ENCODE measurements at regions not wholly inside any gene's neighbourhood (a gene's known extent, or its start where the extent isn't known, plus 50 kb on each side); places are given as distances from the start of the nearest gene placed in this dataset.
"Not testable (repeated sequence)": the region's sequence is repeated elsewhere in the genome, so short reads cannot be mapped to it uniquely, and the experiment has no call there.

DNA sequence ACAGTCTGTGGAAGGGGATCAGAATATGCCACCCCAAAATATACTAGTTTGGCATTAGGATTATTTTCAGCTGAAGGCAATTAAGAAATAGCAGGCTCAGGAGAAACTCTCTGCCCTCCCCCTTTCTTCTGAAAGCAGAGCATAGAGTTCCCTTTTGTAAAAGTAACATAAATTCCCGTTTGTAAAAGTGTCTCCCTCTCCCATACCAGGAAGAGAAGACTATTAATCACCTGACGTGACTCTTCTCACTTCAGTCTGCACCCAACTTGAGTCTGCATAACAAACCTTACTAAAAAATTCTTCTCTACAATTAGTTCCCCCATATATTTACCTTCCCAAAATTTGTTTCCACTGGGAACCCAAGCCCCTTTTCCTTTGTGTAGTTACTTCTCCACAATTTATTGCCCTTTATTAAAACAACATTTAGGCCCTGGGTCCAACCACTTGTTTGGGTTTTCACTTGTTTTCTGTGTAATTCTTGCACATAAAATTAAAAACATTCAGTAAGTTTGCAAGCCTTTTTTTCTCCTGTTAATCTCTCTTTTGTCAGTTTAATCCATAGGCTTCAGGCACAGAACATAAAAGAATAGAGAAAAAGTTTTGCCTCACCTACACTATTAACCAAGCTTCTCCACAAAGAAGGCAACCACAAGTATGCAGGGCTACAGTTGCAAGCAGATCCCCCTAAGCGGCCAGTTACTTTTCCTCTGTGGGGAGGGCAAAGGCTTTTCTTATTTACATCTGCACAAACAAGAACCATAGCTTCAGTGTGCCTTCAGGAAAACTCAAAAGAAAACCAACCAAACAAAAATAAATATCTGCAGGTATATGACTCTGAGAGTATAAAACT lies 73.8 kb upstream of the EPCAM start:
- DNase-seq (ENCODE audit: low spot score) = no peak

DNA sequence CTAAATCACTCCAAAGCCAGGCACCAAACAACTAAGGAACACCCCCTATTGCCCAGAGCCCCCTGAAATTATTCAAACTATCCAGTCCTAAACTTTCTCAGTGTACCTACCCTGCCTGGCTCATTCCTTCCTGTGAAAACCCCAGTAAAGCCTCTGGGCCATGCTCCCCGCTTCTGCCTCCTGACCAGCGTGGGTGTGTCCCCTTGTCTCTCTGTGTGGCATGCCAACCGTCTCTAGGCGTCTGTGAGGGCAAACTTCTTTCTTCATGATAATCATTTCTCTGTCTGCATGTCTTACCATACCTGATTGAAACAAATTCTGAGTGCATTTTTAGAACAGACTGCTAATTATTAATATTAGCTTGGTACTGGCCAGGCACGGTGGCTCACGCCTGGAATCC lies 75.1 kb upstream of the EPCAM start:
- no peak for DNase-seq (ENCODE audit: low spot score)

DNA sequence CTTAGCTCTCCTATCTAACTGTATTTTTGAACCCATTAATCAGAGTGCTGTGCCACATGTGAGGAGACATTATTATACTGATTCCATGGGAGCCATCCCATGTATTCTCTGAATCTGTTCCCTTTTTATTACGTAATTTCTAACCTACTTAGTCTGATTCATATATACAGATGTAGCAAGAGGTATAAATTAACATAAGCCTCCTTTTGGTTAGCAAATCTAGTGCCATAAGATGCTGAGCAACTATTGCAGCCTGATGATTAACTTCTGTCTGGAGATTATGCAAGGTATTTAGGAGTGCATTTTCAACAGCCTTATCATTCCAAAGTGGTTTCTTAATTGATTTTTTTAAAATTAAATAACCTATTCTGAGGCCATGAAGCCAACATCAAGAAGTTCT lies 80.2 kb upstream of the EPCAM start:
- DNase-seq (ENCODE audit: low spot score) = no peak

DNA sequence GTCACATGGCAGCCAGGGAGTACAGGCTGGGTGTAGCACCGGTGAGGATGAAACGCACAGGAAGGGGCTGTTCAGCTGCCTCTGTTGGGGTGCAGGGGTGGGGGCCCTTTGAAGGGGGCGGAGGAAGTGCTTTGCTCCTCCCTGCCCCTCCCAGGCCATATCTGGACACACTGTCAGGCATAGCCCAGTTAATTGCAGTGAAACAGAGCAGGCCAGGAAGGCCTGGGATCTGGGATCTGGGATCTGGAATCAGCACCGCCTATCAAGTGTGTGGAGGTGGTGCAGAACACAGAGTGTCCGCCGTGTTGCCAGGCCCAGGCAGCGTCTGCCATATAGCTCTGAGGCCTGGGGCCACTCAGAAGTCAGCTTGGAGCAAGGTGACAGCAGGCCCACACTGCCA lies 85.5 kb upstream of the EPCAM start:
- no peak for DNase-seq (ENCODE audit: low spot score)

DNA sequence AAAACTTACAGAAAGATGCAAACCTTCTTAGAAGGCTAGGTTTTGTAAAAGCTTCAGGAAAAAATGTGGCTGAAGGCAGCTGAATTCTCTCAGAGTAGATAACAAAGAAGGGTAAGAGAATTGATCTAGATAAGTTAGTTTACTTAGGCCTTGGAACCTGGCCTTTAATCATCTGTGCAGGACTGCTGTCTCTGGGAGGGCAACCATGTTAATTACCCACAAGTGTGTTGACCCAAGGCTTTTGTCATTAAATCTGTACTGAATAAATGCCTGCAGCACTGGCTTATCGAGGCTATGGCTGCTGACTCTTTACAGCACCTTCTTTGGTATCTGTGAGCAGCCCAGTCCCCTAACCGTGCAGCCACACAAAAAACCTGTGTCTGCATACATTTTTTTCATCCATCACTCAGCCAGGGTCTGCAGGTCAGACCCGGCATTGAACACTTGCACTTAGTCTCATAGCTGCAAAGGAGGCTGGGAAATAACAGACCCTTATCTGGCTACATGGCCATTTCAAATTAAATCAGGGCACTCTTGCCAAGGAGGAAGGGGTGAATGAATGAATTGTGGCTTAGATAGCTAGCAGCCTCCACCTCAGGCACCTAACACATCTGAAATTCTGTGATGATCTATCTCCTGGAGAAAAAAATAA lies 86.4 kb upstream of the EPCAM start:
- DNase-seq (ENCODE audit: low spot score) = no peak

DNA sequence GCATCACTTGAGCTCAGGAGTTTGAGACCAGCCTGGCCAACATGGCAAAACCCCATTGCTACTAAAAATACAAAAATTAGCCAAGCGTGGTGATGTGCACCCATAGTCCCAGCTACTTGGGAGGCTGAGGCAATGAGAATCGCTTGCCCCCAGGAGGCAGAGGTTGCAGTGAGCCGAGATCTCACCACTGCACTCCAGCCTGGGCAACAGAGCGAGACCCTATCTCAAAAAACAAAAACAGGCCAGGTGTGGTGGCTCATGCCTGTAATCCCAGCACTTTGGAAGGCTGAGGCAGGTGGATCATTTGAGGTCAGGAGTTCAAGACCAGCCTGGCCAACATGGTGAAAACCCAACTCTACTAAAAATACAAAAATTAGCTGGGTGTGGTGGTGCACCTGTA lies 89.6 kb upstream of the EPCAM start:
- DNase-seq (ENCODE audit: low spot score) = not testable (repeated sequence)

DNA sequence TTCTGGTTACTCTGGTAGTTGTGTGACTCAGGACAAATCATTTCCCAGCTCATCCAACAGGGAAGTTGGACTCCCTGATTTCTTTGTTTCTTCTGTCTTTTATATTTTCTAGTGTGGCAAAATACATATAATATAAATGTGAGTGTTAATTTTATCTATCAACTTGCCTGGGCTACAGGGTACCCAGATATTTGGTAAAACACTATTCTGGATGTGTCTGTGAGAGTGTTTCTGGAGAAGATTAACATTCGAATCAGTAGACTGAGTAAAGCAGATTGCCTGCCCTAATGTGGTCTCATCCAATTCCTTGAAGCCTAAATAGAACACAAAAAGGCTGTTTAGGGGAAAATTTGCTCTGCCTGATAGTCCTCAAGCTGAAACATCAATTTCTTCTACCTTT lies 91.1 kb upstream of the EPCAM start:
- no peak for DNase-seq (ENCODE audit: low spot score)

DNA sequence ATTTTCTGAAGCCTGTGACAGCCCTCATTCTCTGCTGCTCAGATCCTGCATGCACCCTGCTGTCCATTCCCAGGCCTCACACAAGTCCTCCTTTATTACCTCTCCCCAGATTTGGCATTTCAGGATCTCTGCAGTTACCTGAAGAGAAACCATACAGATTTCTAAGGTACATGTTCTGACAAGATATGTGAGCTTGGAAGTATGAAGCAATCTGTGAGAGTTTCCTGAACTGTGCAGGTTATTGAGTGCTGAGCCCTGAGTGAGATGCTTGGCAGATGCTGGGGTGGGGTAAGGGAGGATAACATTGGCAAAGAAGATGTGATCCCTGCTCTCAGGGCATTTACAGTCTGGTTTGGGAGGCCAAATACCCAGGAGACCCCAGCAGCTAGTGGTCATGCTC lies 91.9 kb upstream of the EPCAM start:
- no peak for DNase-seq (ENCODE audit: low spot score)

DNA sequence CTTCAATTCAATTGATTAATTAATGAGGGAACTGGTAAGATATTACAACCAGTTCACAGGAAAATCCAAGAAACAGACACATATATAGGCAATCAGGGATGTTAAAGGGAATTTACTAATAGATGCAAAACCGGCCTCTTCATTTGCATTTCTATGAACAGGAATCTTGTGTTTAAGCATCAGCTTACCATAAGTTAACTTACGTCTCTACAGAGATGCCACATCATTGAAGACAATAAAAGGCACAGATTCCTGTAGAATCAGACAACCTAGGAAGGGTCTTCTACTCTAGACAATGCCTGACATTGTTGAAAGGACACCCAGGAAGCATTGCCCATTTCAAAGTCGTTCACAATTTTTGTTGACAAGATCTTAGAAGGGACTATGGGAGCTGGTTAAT lies 93.0 kb upstream of the EPCAM start:
- DNase-seq (ENCODE audit: low spot score) = no peak

DNA sequence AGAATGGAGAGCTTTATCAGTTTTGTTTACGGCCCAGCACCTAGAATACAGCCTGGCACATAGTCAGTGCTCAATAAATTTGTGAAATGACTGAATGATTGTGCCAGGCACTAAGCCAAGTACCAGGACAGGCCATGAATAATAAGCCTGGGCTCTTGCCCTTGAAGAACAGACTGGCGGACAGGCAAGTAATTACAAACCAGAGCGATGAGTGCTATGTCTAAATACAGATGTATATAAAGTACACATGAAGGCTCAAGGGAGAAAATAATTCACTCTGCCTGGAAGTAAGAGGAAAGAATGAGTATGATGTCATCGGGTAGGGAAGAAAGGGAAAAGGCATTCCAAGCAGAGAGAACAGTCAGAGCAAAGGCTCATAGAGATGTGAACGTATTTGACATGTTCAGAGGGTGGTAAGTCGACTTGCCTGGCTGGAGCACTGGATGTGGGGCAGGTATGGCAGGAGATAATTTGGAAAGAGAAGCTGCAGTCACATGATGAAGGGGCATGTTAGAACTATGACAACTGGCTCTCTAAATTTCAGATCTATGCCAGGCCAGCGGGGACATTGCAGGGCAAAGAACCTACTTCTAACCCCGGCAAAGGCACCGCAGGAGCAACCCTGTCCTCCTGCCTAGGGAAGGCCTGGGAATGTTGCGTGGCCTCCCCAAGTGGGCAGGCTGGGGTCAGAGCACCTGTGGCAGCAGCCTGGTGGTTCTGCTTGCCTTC lies 94.9 kb upstream of the EPCAM start:
- no peak for DNase-seq (ENCODE audit: low spot score)

DNA sequence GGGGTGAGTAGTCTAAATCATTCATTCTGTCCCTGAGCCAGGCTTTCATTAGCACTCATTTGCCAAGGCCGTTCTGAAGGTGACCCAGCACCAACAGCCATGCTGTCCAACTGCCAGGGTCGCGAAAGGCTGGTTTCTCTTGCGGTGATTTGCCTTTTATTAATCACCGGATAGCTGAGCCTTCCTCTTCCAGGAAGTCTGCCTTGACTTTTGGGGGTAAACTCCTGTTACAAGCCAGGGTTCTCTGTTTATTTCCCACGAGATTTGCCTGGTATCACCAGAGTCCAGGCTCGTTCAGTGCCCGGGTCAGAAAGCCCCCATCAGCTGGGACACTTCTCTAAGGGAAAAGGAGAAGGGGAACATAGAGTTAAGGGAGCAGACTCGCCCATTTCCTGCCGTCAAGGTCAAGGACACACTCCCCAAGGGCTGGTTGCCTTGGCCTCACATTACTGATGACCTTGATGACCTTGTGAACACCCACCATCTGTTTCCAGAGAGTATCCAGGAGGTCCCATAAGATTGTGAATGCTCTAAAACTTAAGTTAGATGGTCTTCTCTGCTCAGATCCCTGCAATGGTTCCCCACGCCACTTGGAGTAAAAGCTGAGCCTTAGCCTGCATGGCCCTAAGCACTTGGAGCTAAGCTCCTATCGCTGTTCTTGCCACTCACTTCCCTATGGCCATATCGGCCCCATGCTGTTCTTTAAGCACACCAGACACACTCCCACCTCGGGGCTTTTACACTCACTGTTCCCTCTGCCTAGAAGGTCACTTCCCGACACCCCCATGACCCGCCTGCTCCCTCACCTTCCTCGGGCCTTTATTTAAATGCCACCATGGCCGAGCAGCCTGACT lies 96.0 kb upstream of the EPCAM start:
- no peak for DNase-seq (ENCODE audit: low spot score)

DNA sequence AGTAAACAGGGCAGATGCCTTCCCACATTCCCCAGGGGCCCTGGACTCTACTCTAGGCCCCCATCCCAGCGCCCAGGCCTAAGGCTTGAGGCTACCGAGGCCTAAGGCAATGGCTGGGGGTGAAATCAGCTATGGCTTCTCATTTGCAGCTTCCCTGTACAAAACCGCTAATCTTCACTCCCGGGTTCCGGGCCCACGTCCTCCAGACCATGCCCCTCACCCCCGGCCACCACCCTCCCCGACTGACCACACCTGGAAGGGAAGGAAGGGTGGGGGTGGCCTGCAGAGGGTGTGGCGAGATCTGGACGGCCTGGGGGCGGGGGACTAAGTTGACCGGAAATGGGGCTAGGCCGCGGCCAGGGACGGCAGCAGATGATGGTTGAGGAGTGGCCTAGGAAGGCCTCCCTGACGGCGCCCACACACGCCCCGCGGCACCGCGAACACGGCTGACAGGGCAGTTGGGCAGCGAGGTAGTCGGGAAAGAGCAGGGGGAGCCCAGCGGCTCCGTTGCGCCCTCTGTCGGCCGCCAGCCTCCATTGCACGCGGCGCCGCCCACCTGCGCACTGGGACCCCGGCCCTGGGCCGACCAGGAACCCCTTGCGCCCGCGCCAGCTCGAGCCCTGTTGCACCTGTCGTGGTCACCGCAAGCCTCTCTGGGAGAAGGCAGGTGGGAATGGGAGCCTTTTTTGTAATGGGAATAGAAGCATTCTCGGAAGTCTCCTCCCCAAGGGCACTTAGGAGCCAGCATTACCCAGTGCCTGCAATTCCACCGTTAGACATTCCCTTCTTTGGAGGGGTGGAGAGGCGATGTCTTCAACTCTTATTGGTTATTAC lies 95.9 kb upstream of the CALM2 start:
- peak; percentile 59 for DNase-seq (ENCODE audit: low spot score)

DNA sequence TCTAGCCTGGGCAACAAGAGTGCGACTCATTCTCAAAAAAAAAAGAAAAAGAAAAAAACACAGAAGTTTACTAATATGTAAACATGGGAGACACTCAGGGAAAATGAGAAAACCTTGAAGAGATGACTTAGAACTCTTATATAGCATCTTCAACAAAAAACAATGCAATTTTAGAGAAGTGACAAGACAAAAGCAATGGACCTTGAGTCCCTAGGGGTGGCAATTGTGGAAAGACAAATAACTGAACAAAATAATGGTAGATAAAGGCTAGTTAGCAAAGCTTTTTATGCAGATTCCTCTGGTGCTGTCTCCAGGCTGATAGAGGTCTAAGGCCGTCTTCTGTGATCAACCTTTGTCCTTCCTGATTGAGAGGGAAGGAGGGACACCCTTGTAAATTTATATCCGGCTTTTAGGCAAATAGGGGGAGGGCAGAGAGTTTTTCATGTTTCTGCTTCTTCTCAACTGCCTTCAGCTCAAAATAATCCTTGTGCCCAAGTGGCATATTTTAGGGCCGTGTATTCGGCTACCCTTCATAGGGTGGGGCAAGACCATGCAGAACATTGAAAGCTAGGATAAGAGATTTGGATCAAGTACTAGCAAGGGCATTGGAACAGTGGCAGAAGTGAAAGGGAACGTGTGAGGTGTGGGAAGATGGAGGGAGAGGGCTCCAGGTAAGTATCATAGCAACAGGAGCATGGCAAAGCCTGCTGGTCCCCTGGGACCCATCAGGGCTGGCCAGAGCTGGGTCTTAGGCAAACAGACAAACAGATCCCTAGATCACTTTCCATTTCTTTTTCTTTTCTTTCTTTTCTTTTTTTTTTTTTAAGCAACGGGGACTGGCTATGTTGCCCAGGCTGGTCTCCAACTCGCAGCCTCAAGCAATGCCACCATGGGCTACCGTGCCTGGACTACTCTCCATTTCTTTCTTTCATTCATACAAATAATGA lies 95.0 kb upstream of the CALM2 start:
- DNase-seq (ENCODE audit: low spot score) = peak; percentile 24

DNA sequence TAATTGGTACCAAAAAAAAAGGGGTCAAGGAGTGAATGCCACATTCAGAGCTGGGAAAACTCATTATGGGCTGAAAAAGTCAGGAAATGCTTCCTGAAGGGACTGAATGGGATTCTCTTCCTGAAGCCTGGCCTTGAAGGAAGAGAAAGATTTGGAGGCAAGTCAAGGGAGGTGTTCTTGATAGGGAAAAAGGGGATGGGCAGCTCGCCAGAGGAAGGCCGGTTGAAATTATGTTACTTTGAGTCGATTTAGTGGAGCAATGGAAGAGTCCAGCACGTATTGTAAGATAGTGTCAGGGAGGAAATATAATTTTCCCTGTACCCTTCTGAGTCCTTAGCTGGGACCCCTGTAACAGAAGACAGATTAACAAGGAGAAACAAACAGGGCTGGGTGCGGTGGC lies 94.1 kb upstream of the CALM2 start:
- no peak for DNase-seq (ENCODE audit: low spot score)

DNA sequence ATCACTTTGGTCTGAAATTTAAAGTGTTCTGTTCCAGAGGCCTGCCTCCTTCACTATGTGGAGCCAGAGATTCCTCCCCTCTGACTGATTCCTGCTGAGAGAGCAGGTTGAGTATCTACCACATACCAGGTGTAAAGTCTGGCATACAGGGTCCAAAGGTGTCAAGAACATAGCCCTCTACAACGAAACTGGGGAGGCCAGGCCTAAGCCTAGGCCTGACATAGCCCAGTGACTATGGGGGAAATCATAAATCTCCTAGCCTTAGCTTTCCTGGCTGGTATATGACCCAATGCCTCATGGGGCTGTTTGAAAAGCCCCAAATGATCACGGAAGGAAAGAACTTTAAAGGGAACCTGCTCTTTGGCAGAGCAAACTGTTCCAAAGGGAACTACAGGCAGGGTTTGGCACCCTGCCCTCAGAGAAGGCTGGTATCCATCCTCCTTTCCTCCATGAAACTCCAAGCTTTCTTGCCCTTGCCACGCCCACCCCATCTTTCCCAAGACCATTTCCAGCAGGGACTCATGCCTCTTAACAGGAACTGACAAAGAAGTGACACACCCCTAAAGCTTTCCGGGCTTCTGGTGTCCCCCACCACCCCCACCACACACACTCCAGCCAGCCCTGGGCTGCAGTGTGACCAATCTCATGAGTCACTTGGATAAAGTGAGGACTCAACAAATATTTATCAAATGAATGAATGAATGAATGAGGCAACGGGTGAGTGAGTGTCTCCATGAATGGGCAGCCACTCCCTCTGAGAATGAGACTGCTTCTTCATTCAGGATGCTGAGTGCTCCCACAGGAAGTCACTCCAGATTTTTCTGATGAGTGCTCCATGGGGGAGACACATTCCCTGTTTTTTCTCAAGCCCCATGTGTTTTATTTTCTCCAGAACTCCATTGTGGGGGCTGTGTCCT lies 93.3 kb upstream of the CALM2 start:
- peak; percentile 88 for DNase-seq (ENCODE audit: low spot score)

DNA sequence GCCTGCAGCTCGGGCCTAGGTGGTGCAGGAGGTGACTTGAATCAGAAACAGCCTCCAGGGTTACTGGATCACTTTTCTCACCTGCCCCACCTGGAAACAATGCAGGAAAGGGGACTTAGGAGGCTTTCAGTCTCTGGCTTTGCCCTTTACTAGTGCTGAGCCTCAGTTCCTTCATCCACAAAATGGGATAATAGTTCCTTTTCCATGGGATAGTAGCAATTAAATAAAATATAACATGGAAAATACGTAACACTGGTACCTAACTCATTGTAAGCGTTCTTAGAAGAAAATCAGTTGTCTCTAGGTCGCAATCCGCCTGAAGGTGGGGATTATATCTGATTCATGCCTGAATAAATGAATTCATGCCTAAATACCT lies 91.4 kb upstream of the CALM2 start:
- DNase-seq (ENCODE audit: low spot score) = no peak

DNA sequence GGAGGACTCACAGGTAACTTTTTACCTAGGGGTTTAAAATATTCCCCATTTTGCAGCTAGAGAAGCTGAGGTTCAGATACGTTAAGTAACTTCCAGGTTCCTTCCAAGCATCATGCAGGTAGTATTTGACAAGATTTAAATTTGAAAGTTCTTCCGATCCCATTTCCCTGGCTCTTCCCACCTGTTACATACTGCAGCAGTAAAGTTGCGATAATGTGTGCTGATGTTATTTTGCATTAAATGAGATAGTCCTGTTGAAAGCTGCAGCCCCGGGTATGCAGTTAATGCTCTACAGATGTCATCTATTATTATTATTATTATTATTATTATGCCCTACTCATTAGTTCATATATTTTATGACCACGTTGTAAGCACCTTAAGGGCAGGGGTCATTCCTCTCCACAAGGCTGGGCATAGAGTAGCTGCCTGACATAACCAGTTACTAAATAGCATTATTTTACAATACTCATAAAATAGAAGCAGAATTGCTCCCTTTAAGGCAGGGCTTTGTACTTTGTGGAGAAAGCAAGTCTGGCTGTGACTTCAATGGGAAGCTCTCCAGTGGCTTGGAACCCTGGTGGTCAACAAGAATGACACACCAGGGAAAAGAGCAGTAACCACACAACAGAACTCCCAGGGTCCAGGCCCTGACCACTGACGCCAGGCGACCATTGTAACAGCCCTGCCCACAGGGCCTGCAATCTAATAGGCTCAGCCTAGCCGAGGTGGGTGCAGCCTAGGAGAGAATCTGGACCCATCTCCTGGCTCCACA lies 90.8 kb upstream of the CALM2 start:
- no peak for DNase-seq (ENCODE audit: low spot score)

DNA sequence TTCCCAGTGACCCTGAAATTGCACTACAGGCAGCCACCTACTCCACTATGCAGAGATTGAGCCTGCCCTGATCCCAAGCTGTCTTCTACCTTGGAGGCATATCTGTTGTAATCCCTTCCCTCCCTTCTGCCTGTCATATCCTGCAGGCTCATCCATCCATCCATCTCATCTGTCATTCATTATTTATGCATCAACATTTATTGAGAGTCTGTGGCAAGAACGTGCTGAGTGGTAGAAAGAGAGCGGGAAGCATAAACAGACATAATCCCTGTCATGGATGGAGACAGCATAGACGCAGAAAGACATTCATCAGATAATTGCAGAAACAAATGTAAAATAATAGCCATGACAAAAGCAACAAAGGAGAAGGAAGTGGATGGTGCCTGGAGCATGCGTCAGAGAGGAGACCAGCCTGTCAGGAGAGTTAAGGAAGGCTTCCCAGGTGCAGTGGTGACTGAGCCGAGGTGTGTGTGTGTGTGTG lies 89.5 kb upstream of the CALM2 start:
- no peak for DNase-seq (ENCODE audit: low spot score)
